ENCODE measurements at regions not wholly inside any gene's neighbourhood (a gene's known extent, or its start where the extent isn't known, plus 50 kb on each side); places are given as distances from the start of the nearest gene placed in this dataset.

DNA sequence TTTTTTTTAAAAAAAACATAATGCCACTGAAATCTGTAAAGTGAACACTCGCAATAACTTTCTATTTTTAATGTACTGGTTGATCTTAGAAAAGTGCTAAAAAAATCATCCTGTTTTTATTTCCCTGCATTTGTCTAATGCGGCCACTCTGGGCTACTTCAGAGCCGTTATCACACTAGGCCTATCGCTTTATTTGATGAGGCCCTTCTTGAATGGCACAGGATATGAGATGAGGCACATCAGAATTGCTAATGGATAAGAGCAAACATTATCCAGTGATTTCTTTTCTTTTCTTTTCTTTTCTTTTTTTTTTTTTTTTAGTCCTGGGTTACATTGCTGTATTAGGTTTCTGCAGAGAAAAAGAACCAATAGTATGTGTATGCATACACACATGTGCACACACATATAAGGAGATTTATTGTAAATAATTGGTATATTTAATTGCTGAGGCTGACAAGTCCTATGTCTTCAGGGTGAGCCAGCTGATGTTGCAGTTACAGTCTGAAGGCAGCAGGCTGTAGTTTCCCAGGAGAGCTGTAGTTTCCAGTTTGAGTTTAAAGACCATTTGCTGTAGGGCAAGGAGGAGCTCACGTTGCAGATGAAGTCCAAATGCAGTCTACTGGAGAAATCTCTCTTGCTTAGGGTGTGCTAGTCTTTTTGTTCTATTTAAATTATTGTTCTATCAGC lies 391.7 kb downstream of the MED10 start:
- Histone ChIP-seq H3K79me2 (ENCODE audit: low read length) (no peaks in the 10 kb centered on the region), H3F3A (ENCODE audit: low read length, unreplicated experiment) (no peaks in the 10 kb centered on the region), H3K4me1 (ENCODE audit: insufficient read depth, low read length) (no peaks in the 10 kb centered on the region), H3K27me3 (ENCODE audit: low read length) (no peaks in the 10 kb centered on the region), H3K9me3 (ENCODE audit: low read length) (no peaks in the 10 kb centered on the region), H3K36me3 (ENCODE audit: low read depth, low read length) (no peaks in the 10 kb centered on the region), H3K27ac (ENCODE audit: low read length) (no peak overlapping the region), H2AFZ (ENCODE audit: low read length) (no peak overlapping the region), H4K20me1 (ENCODE audit: low read length) (no peaks in the 10 kb centered on the region), H3K9ac (ENCODE audit: low read length) (no peak overlapping the region), H3K4me3 (ENCODE audit: low read length) (no peak overlapping the region), H3K4me2 (ENCODE audit: low read length) (no peak overlapping the region), H3K9me2 (replicated peaks; ENCODE audit: low read length) (0 out of 2 replicates have a peak, but pooled peaks cover 3% of the 10 kb centered on the region)
- POLR2A ChIA-PET (ENCODE audit: unreplicated experiment): no interaction called here
- CTCF ChIA-PET: no interaction called here
- TF ChIP-seq EZH2phosphoT487 (IDR thresholded peaks at IDR 0.05; ENCODE audit: borderline replicate concordance, low read length) (no peak), EZH2 (IDR thresholded peaks at IDR 0.05; ENCODE audit: low read length, unreplicated experiment) (no peak)
- TF ChIP-seq, protein P1, sequence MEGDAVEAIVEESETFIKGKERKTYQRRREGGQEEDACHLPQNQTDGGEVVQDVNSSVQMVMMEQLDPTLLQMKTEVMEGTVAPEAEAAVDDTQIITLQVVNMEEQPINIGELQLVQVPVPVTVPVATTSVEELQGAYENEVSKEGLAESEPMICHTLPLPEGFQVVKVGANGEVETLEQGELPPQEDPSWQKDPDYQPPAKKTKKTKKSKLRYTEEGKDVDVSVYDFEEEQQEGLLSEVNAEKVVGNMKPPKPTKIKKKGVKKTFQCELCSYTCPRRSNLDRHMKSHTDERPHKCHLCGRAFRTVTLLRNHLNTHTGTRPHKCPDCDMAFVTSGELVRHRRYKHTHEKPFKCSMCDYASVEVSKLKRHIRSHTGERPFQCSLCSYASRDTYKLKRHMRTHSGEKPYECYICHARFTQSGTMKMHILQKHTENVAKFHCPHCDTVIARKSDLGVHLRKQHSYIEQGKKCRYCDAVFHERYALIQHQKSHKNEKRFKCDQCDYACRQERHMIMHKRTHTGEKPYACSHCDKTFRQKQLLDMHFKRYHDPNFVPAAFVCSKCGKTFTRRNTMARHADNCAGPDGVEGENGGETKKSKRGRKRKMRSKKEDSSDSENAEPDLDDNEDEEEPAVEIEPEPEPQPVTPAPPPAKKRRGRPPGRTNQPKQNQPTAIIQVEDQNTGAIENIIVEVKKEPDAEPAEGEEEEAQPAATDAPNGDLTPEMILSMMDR (conservative IDR thresholded peaks at IDR 0.05; ENCODE audit: low read depth, low read length): no peak
- DNase-seq (no peak), ATAC-seq (no peak)
- no TSS peak for BruUV-seq (replicated peaks)
- intact Hi-C loops (cut with micrococcal nuclease): no loop called here

DNA sequence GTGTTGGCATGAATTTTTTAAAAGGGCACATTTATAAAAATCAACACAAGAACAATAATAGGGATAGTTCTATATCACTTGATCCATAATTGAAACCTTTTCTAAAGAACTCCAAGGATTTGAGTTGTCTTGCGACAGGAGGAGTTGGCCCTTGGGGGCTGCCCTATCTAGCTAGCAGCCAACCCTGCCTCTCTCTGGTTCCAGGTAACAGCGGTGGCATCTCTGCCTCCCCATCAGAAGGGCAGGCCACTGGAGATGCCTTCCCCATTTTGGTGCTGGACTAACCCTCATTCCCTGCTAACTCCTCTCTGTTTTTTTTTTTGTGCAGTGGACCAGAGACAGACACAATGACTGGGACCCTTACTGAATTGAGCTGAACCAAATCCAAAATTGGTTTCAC lies 393.0 kb downstream of the MED10 start:
- Histone ChIP-seq H3K36me3 (ENCODE audit: low read depth, low read length) (no peaks in the 10 kb centered on the region), H3K4me1 (ENCODE audit: insufficient read depth, low read length) (peaks cover 4% of the 10 kb centered on the region), H2AFZ (ENCODE audit: low read length) (no peak overlapping the region), H3K27me3 (ENCODE audit: low read length) (no peaks in the 10 kb centered on the region), H3K79me2 (ENCODE audit: low read length) (no peaks in the 10 kb centered on the region), H3K4me2 (ENCODE audit: low read length) (no peak overlapping the region), H3K27ac (ENCODE audit: low read length) (no peak overlapping the region), H3K4me3 (ENCODE audit: low read length) (no peak overlapping the region), H3F3A (ENCODE audit: low read length, unreplicated experiment) (no peaks in the 10 kb centered on the region), H3K9ac (ENCODE audit: low read length) (no peak overlapping the region), H3K9me3 (ENCODE audit: low read length) (no peaks in the 10 kb centered on the region), H3K9me2 (replicated peaks; ENCODE audit: low read length) (0 out of 2 replicates have a peak, but pooled peaks cover 3% of the 10 kb centered on the region), H4K20me1 (ENCODE audit: low read length) (no peaks in the 10 kb centered on the region)
- POLR2A ChIA-PET (ENCODE audit: unreplicated experiment): no interaction called here
- DNase-seq (no peak), ATAC-seq (no peak)
- CTCF ChIA-PET: no interaction called here
- BruUV-seq (replicated peaks): no TSS peak
- TF ChIP-seq, protein P1 (conservative IDR thresholded peaks at IDR 0.05; ENCODE audit: low read depth, low read length): no peak
- TF ChIP-seq EZH2 (IDR thresholded peaks at IDR 0.05; ENCODE audit: low read length, unreplicated experiment) (no peak), EZH2phosphoT487 (IDR thresholded peaks at IDR 0.05; ENCODE audit: borderline replicate concordance, low read length) (no peak)
- intact Hi-C loops (cut with micrococcal nuclease): no loop called here

DNA sequence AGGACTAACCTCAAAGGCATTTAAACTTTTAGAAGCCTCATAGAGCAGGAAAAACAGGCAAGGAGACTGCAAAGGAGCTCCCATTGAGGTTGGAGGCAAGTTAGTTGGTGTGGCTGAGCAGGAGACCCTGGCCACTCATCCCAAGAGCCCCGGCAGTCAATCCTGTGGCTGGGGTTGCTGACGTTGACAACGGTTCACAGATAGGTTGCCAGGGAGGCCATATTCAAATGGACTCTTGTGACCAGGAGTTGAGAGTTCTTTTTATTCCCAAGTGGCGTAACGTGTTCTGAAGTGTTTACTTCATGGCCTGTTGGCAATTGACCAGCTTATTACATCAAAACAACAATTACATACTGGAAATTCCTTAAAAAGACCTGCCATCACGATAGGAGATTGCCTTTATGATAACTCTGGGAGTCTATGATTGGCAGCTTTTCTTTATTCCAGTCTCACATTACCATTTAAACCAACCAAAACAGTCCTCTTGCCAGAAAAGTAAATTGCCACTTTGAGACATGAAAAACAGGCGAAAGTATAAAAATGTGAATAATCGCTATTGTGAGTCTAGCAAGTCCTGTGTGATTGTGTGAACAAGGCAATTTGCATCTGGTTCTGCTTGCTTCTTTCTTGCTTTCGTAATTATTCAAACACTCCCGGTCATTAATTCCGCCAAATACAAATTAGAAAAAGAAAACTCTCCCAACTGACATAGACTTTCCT lies 394.9 kb downstream of the MED10 start:
- CTCF ChIA-PET: no interaction called here

More for the DNA sequence above, 394.9 kb downstream of the MED10 start:
- no peak for DNase-seq
- Histone ChIP-seq H3K4me1 (ENCODE audit: insufficient read depth, low read length) (peaks cover 24% of the 10 kb centered on the region), H2AFZ (ENCODE audit: low read length) (no peak overlapping the region), H3K36me3 (ENCODE audit: low read depth, low read length) (no peaks in the 10 kb centered on the region), H3K9ac (ENCODE audit: low read length) (no peak overlapping the region), H3K9me2 (replicated peaks; ENCODE audit: low read length) (0 out of 2 replicates have a peak, but pooled peaks cover 3% of the 10 kb centered on the region), H3K27ac (ENCODE audit: low read length) (no peak overlapping the region), H3K79me2 (ENCODE audit: low read length) (no peaks in the 10 kb centered on the region), H3F3A (ENCODE audit: low read length, unreplicated experiment) (peaks cover 11% of the 10 kb centered on the region), H3K9me3 (ENCODE audit: low read length) (no peaks in the 10 kb centered on the region), H3K4me2 (ENCODE audit: low read length) (no peak overlapping the region), H3K27me3 (ENCODE audit: low read length) (no peaks in the 10 kb centered on the region), H4K20me1 (ENCODE audit: low read length) (no peaks in the 10 kb centered on the region), H3K4me3 (ENCODE audit: low read length) (no peak overlapping the region)
- ATAC-seq: no peak
- intact Hi-C loops (cut with micrococcal nuclease): no loop called here
- POLR2A ChIA-PET (ENCODE audit: unreplicated experiment): no interaction called here
- no TSS peak for BruUV-seq (replicated peaks)
- TF ChIP-seq, protein P1 (conservative IDR thresholded peaks at IDR 0.05; ENCODE audit: low read depth, low read length): no peak
- TF ChIP-seq EZH2 (IDR thresholded peaks at IDR 0.05; ENCODE audit: low read length, unreplicated experiment): no peak
- TF ChIP-seq EZH2phosphoT487 (IDR thresholded peaks at IDR 0.05; ENCODE audit: borderline replicate concordance, low read length): no peak

Measured in PC-3 (cell line).